ENCODE measurements at regions not wholly inside any gene's neighbourhood (a gene's known extent, or its start where the extent isn't known, plus 50 kb on each side); places are given as distances from the start of the nearest gene placed in this dataset.

DNA sequence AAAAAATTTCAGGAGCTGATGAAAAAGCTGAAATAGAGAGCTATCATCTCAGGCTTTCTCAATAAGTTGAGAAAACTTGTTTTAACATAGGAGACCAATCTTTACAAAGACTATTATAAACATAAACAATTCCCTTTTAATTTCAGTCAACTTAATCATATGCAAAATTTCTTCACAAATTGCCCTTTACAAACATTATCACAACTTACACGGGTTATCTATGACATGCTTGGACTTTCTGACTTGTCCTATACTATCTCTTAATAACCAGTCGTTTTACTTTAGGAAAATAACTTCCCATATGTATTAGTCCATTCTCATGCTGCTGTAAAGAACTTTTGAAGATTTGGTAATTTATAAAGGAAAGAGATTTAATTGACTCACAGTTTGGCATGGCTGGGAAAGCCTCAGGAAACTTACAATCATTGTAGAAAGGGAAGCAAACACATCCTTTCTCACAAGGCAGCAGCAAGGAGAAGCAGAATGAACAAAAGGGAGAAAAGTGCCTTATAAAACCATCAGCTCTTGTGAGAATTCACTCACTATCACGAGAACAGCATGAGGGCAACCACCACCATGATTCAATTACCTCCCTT, 1583.7 kb upstream of the CELF4 start:
- TF ChIP-seq, protein P1, sequence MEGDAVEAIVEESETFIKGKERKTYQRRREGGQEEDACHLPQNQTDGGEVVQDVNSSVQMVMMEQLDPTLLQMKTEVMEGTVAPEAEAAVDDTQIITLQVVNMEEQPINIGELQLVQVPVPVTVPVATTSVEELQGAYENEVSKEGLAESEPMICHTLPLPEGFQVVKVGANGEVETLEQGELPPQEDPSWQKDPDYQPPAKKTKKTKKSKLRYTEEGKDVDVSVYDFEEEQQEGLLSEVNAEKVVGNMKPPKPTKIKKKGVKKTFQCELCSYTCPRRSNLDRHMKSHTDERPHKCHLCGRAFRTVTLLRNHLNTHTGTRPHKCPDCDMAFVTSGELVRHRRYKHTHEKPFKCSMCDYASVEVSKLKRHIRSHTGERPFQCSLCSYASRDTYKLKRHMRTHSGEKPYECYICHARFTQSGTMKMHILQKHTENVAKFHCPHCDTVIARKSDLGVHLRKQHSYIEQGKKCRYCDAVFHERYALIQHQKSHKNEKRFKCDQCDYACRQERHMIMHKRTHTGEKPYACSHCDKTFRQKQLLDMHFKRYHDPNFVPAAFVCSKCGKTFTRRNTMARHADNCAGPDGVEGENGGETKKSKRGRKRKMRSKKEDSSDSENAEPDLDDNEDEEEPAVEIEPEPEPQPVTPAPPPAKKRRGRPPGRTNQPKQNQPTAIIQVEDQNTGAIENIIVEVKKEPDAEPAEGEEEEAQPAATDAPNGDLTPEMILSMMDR (conservative IDR thresholded peaks at IDR 0.05 in 1 of 2, IDR thresholded peaks at IDR 0.05 in 1 of 2; ENCODE audit: extremely low read depth in 1 of 2, insufficient read depth in 1 of 2, low read depth in 1 of 2, low read length in 2 of 2), result no peak
- TF ChIP-seq EZH2 (IDR thresholded peaks at IDR 0.05; ENCODE audit: borderline replicate concordance, low read length), result no peak
